ENCODE measurements at regions not wholly inside any gene's neighbourhood (a gene's known extent, or its start where the extent isn't known, plus 50 kb on each side); places are given as distances from the start of the nearest gene placed in this dataset.

GRCh38 chr17:5948811-5949210 is 121.4 kb upstream of the WSCD1 start:
- no peaks in the 10 kb centered on the region for H3K4me1 ChIP-seq (ENCODE audit: control insufficient read depth, low read length)
- TF ChIP-seq CTCF (IDR thresholded peaks at IDR 0.05; ENCODE audit: low read depth, low read length, poor library complexity, severe bottlenecking) (no peak), EZH2phosphoT487 (IDR thresholded peaks at IDR 0.05; ENCODE audit: borderline replicate concordance, low read length) (no peak)
- no peaks in the 10 kb centered on the region for H3K9me3 ChIP-seq (ENCODE audit: control insufficient read depth, insufficient read depth, low read length)
- no peaks in the 10 kb centered on the region for H3K9me2 ChIP-seq (replicated peaks; ENCODE audit: control insufficient read depth, low read length)
- no peaks in the 10 kb centered on the region for H4K20me1 ChIP-seq (ENCODE audit: control insufficient read depth, insufficient read depth, low read depth, low read length)
- H3K27ac ChIP-seq (ENCODE audit: low read depth, low read length), result no peak overlapping the region
- H3K4me3 ChIP-seq (ENCODE audit: low read length), result no peak overlapping the region
- H3F3A ChIP-seq (ENCODE audit: control insufficient read depth, insufficient read depth), result no peaks in the 10 kb centered on the region
- H3K27me3 ChIP-seq (ENCODE audit: control insufficient read depth, low read length), result no peaks in the 10 kb centered on the region
- H3K4me2 ChIP-seq (ENCODE audit: low read length), result no peak overlapping the region
- H3K36me3 ChIP-seq (ENCODE audit: control insufficient read depth, low read length), result no peaks in the 10 kb centered on the region
- no peaks in the 10 kb centered on the region for H3K79me2 ChIP-seq (ENCODE audit: control insufficient read depth, low read length)

GRCh38 chr17:5950878-5951277 is 119.3 kb upstream of the WSCD1 start:
- Histone ChIP-seq H3F3A (ENCODE audit: control insufficient read depth, insufficient read depth) (no peaks in the 10 kb centered on the region), H3K36me3 (ENCODE audit: control insufficient read depth, low read length) (no peaks in the 10 kb centered on the region), H4K20me1 (ENCODE audit: control insufficient read depth, insufficient read depth, low read depth, low read length) (no peaks in the 10 kb centered on the region), H3K9me3 (ENCODE audit: control insufficient read depth, insufficient read depth, low read length) (no peaks in the 10 kb centered on the region), H3K4me3 (ENCODE audit: low read length) (no peak overlapping the region), H3K4me2 (ENCODE audit: low read length) (no peak overlapping the region), H3K79me2 (ENCODE audit: control insufficient read depth, low read length) (no peaks in the 10 kb centered on the region), H3K27me3 (ENCODE audit: control insufficient read depth, low read length) (no peaks in the 10 kb centered on the region), H3K27ac (ENCODE audit: low read depth, low read length) (no peak overlapping the region), H3K9me2 (replicated peaks; ENCODE audit: control insufficient read depth, low read length) (no peaks in the 10 kb centered on the region), H3K4me1 (ENCODE audit: control insufficient read depth, low read length) (no peaks in the 10 kb centered on the region)
- no peak for TF ChIP-seq EZH2phosphoT487 (IDR thresholded peaks at IDR 0.05; ENCODE audit: borderline replicate concordance, low read length)
- no peak for TF ChIP-seq CTCF (IDR thresholded peaks at IDR 0.05; ENCODE audit: low read depth, low read length, poor library complexity, severe bottlenecking)

DNA sequence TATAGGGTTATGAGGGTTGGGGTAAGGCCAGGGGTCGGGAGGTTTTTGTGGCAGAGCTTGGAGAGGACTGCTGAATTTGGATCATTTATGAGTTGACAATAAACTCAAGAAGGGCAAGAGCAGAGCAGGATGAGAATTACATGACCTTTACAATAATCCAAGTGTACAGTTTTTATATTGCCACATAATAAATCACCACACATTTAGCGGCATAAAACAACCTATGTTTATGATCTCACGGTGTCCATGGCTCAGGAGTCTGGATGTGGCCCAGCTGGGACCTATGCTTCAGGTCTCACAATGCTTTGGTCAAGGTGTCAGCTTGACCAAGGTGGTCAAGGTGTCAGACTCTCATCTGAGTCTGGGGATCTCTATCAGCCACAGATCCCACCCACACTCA is 118.3 kb upstream of the WSCD1 start:
- Histone ChIP-seq H3K36me3 (ENCODE audit: control insufficient read depth, low read length) (no peaks in the 10 kb centered on the region), H3K4me1 (ENCODE audit: control insufficient read depth, low read length) (no peaks in the 10 kb centered on the region), H3K9me3 (ENCODE audit: control insufficient read depth, insufficient read depth, low read length) (no peaks in the 10 kb centered on the region), H3K9me2 (replicated peaks; ENCODE audit: control insufficient read depth, low read length) (no peaks in the 10 kb centered on the region), H4K20me1 (ENCODE audit: control insufficient read depth, insufficient read depth, low read depth, low read length) (no peaks in the 10 kb centered on the region), H3K4me3 (ENCODE audit: low read length) (no peak overlapping the region), H3F3A (ENCODE audit: control insufficient read depth, insufficient read depth) (no peaks in the 10 kb centered on the region), H3K79me2 (ENCODE audit: control insufficient read depth, low read length) (no peaks in the 10 kb centered on the region), H3K4me2 (ENCODE audit: low read length) (no peak overlapping the region), H3K27me3 (ENCODE audit: control insufficient read depth, low read length) (no peaks in the 10 kb centered on the region), H3K27ac (ENCODE audit: low read depth, low read length) (no peak overlapping the region)
- TF ChIP-seq EZH2phosphoT487 (IDR thresholded peaks at IDR 0.05; ENCODE audit: borderline replicate concordance, low read length) (no peak), CTCF (IDR thresholded peaks at IDR 0.05; ENCODE audit: low read depth, low read length, poor library complexity, severe bottlenecking) (no peak)

- TF ChIP-seq EZH2phosphoT487 (IDR thresholded peaks at IDR 0.05; ENCODE audit: borderline replicate concordance, low read length) (no peak), CTCF (IDR thresholded peaks at IDR 0.05; ENCODE audit: low read depth, low read length, poor library complexity, severe bottlenecking) (no peak)
Measured at GRCh38 chr17:5952518-5952917, 117.7 kb upstream of the WSCD1 start.

More at GRCh38 chr17:5952518-5952917, 117.7 kb upstream of the WSCD1 start:
- no peaks in the 10 kb centered on the region for H3K27me3 ChIP-seq (ENCODE audit: control insufficient read depth, low read length)
- no peak overlapping the region for H3K4me2 ChIP-seq (ENCODE audit: low read length)
- no peak overlapping the region for H3K27ac ChIP-seq (ENCODE audit: low read depth, low read length)
- no peaks in the 10 kb centered on the region for H3K79me2 ChIP-seq (ENCODE audit: control insufficient read depth, low read length)
- no peaks in the 10 kb centered on the region for H3K9me3 ChIP-seq (ENCODE audit: control insufficient read depth, insufficient read depth, low read length)
- H3K9me2 ChIP-seq (replicated peaks; ENCODE audit: control insufficient read depth, low read length), result no peaks in the 10 kb centered on the region
- no peaks in the 10 kb centered on the region for H3K4me1 ChIP-seq (ENCODE audit: control insufficient read depth, low read length)
- H3F3A ChIP-seq (ENCODE audit: control insufficient read depth, insufficient read depth), result no peaks in the 10 kb centered on the region
- no peaks in the 10 kb centered on the region for H4K20me1 ChIP-seq (ENCODE audit: control insufficient read depth, insufficient read depth, low read depth, low read length)
- no peak overlapping the region for H3K4me3 ChIP-seq (ENCODE audit: low read length)
- no peaks in the 10 kb centered on the region for H3K36me3 ChIP-seq (ENCODE audit: control insufficient read depth, low read length)
